Esophagus muscularis mucosa (tissue), 4 donors: ENCODE measurements at regions not wholly inside any gene's neighbourhood (a gene's known extent, or its start where the extent isn't known, plus 50 kb on each side); places are given as distances from the start of the nearest gene placed in this dataset.

ENCODE experiments used
- EP300 ChIP-seq: sonication (generic); formaldehyde crosslinking; IDR thresholded peaks from one replicate; pipeline ENCODE4 v1.6.1; 2017; ENCODE audit warnings: antibody characterized with exemption
- POLR2A ChIP-seq: fragments of 450-650 bp; IDR thresholded peaks from one replicate; pipeline ENCODE4 v1.6.1; 2017; ENCODE audit warnings: antibody characterized with exemption, moderate library complexity, mild to moderate bottlenecking, low read depth
- POLR2AphosphoS5 ChIP-seq, 2 donors: sonication (generic); formaldehyde crosslinking; IDR thresholded peaks; one replicate each; pipeline ENCODE4 v1.6.1; 2017; ENCODE audit warnings: antibody characterized with exemption in 2 of 2
- TF ChIP-seq, protein P1 (sequence below), 3 experiments: fragments of 200-600 bp in 2 of 3; fragments of 450-650 bp in 1 of 3; sonication (generic) in 2 of 3; IDR thresholded peaks; one replicate each; pipeline ENCODE4 v1.5.1; 2017 to 2019; ENCODE audit warnings: antibody characterized with exemption in 3 of 3, mild to moderate bottlenecking in 2 of 3, moderate library complexity in 1 of 3

DNA sequence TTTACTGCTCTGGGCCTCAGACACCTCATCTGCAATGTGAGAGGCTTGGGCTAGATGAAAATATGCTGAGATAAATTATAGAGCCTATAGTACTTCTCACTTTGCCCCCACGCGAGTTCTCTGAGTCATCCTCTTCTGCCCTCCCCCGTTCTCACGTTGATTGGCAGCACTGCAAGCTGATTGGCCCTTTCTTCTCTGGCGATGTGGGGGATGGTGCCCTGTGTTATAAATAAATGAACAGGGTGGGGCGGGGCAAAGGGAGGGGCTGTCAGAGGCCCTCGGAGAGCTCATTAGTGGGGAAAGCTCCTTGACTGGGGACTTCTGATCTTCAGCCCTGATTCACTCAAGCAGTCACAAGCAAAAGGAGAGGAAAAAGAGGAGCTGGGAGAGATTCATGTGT, 64.3 kb upstream of the ZC3H12A start:
- TF ChIP-seq, protein P1, sequence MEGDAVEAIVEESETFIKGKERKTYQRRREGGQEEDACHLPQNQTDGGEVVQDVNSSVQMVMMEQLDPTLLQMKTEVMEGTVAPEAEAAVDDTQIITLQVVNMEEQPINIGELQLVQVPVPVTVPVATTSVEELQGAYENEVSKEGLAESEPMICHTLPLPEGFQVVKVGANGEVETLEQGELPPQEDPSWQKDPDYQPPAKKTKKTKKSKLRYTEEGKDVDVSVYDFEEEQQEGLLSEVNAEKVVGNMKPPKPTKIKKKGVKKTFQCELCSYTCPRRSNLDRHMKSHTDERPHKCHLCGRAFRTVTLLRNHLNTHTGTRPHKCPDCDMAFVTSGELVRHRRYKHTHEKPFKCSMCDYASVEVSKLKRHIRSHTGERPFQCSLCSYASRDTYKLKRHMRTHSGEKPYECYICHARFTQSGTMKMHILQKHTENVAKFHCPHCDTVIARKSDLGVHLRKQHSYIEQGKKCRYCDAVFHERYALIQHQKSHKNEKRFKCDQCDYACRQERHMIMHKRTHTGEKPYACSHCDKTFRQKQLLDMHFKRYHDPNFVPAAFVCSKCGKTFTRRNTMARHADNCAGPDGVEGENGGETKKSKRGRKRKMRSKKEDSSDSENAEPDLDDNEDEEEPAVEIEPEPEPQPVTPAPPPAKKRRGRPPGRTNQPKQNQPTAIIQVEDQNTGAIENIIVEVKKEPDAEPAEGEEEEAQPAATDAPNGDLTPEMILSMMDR (IDR thresholded peaks at IDR 0.05) = no peak
- TF ChIP-seq EP300 = no peak
- TF ChIP-seq POLR2A = no peak
- no peak for TF ChIP-seq POLR2AphosphoS5 (IDR thresholded peaks at IDR 0.05)
